Ectodermal cell (in vitro differentiated cells): ENCODE measurements at regions not wholly inside any gene's neighbourhood (a gene's known extent, or its start where the extent isn't known, plus 50 kb on each side); places are given as distances from the start of the nearest gene placed in this dataset.
"Not testable (repeated sequence)": the region's sequence is repeated elsewhere in the genome, so short reads cannot be mapped to it uniquely, and the experiment has no call there.

Experiments used
- H3K27ac ChIP-seq: 2 replicates; pipeline ENCODE4 v1.7.0; 2013; ENCODE audit warnings: mild to moderate bottlenecking, low read depth, low read length; ENCODE audit not compliant: insufficient read depth, poor library complexity, severe bottlenecking
- H3K27me3 ChIP-seq: 2 replicates; pipeline ENCODE4 v1.7.0; 2013; ENCODE audit warnings: mild to moderate bottlenecking, low read length; ENCODE audit not compliant: insufficient read depth, control insufficient read depth, poor library complexity, severe bottlenecking
- H3K36me3 ChIP-seq: one replicate; pipeline ENCODE4 v1.7.0; 2013; ENCODE audit warnings: low read length; ENCODE audit not compliant: control insufficient read depth, insufficient read depth
- H3K4me1 ChIP-seq: one replicate; pipeline ENCODE4 v1.7.0; 2013; ENCODE audit warnings: low read length; ENCODE audit not compliant: control insufficient read depth, insufficient read depth
- H3K4me3 ChIP-seq: 2 replicates; pipeline ENCODE4 v1.7.0; 2013; ENCODE audit warnings: low read depth, low read length, control low read depth; ENCODE audit not compliant: insufficient read depth
- H3K9me3 ChIP-seq: 2 replicates; pipeline ENCODE4 v1.7.0; 2013; ENCODE audit warnings: mild to moderate bottlenecking, low read length, moderate library complexity; ENCODE audit not compliant: control insufficient read depth
- WGBS, 2 experiments: methylation state at CpG; one replicate each; pipeline ENCODE4 v1.1.7; 2013; ENCODE audit warnings: missing lambda C conversion rate in 2 of 2; 5-methylcytosine and 5-hydroxymethylcytosine counted together

DNA sequence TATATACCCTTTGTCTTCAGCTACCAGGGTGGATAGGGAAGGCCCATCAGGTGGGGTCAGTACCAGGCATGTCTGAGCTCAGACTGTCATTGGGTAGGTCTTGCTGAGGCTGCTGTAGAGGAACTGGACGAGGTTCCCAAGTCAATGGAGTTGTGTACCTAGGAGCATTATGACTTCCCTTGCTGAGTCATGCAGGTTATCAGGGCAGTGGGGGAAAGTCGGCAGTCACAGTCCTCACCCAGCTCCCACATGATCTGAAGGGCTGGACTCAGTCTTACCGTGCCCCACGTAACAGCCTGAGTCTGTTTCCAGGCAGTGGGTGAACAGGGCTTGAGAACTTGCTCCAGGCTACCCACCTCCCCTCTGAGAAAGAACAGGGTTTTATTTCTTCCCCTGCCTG lies 260.8 kb upstream of the COBL start:
- Histone ChIP-seq H3K4me1 (no peaks in the 10 kb centered on the region), H3K4me3 (no peak overlapping the region), H3K27me3 (no peaks in the 10 kb centered on the region), H3K36me3 (no peaks in the 10 kb centered on the region), H3K27ac (no peak overlapping the region), H3K9me3 (no peaks in the 10 kb centered on the region)
- 93 to 94% methylated on average over 4 of the region's 4 CpGs for WGBS, 2 experiments

DNA sequence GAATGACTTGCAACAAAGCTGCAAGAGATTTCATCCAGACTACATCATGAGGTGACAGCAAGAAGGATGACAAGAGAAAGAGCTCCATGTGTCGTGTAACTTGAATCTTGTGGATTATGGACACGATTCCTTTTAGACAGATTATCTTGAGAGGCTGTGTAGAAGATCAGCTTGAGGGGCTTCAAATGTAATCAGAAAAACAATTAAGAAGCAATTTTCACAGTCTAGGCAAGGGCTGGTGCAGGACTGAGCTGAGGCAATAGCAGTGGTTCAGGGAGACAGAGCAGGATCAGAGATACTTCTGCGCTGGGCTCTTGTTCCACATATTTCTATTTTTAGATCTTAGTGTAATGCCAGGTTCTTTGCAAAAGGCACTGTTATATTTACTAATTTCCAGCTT lies 253.0 kb upstream of the COBL start:
- WGBS, 2 experiments = 96% methylated on average over 3 of the region's 3 CpGs
- Histone ChIP-seq H3K27ac (no peak overlapping the region), H3K36me3 (no peaks in the 10 kb centered on the region), H3K4me1 (no peaks in the 10 kb centered on the region), H3K27me3 (no peaks in the 10 kb centered on the region), H3K4me3 (no peak overlapping the region), H3K9me3 (no peaks in the 10 kb centered on the region)

DNA sequence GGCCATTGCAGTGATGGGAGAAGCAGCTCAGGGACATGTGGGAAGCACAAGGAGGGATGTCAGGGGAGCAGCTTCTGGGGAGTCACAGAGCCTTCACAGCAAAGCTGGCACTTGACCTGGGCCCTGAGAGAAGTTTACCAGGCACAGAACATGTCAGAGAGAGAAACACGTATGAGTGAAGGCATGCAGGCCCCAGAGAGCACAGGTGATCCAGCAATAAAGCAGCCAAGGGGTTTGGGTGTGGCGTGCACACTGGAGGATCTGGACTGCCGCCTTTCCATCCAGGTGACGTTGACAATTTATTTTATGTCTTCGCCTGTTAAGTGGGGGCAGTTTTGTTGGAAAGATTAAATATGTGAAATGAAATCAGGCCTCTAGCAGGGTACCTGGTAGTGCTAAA lies 252.6 kb upstream of the COBL start:
- Histone ChIP-seq H3K4me3 (no peak overlapping the region), H3K9me3 (no peaks in the 10 kb centered on the region), H3K27me3 (no peaks in the 10 kb centered on the region), H3K4me1 (no peaks in the 10 kb centered on the region), H3K27ac (no peak overlapping the region), H3K36me3 (no peaks in the 10 kb centered on the region)
- WGBS, 2 experiments = 92 to 94% methylated on average over 5 of the region's 5 CpGs

DNA sequence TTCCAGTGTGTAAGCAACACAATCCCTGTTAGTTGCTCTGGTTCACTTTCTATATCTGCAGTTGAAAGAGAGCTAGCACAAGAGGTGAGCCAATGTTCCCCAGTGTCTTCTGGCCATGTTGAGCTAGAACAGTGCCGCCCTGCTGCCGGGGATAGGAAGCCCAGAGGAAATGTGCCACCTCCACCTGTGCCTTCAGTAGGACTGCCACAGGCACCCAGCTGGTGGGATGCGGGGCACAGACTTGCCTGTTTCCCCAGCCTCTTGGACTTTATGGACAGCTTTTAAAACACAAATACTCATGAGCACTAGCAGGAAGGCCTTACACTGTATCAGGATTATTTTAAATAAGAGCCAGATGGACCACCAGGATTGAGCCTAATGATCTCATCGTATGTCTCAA lies 234.5 kb upstream of the COBL start:
- Histone ChIP-seq H3K36me3 (no peaks in the 10 kb centered on the region), H3K4me3 (no peak overlapping the region), H3K27me3 (no peaks in the 10 kb centered on the region), H3K9me3 (no peaks in the 10 kb centered on the region), H3K27ac (no peak overlapping the region), H3K4me1 (no peaks in the 10 kb centered on the region)
- 94 to 95% methylated on average over 4 of the region's 4 CpGs for WGBS, 2 experiments

DNA sequence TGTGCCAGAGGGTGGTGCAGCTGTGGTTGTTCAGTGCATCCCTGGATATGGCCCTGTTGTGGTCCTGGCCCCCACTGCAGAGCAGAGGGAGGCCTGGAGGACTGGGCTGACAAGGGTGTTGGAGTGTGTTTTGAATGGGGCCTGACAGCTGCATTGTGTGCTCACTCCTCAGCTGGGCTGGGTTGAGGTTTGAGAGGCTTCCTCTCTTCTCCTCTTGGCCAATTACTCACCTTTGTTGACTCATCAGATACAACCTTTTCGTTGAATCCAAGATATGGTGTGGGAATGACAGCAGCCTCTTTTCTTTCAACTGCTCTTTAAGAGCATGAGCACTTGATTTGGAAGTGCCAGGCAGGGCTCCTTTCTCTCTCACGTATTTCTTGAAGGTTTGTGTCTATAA lies 228.5 kb upstream of the COBL start:
- H3K4me1 ChIP-seq = no peaks in the 10 kb centered on the region
- no peaks in the 10 kb centered on the region for H3K27me3 ChIP-seq
- no peak overlapping the region for H3K27ac ChIP-seq
- H3K9me3 ChIP-seq = no peaks in the 10 kb centered on the region
- no peak overlapping the region for H3K4me3 ChIP-seq
- WGBS, 2 experiments = 81 to 94% methylated on average over 2 of the region's 2 CpGs
- H3K36me3 ChIP-seq = no peaks in the 10 kb centered on the region

DNA sequence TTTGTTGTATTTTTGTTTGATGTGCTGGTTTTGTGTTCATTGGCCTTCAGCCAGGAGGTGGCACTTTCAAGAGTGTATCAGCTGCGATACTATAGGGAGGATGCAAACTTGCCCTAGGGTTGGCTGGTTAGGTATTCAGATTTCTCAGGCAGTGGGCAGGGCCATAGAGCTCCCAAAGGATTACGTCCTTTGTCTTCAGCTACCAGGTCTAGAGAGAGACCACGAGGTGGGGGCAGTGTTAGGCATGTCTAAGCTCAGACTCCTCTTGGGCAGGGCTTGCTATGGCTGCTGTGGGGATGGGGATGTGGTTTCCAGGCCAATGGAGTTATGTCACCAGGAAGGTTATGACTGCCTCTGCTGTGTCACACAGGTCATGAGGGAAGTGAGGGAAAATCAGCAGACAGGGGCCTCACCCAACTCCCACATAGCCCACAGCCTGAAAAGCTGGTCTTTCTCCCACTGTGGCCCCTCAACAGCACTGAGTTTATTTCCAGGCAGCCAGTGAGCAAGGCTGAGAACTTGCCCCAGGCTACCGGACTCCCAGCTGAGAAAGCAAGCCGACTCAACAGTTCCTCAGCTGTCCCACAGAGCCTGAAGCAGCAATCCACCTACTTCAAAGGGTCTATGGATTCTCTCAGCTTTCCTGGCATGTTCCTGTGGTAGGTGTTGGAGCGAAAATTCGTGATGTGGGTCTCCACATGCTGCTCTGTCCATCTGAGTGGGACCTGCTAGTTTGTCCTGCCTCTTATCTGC lies 227.4 kb upstream of the COBL start:
- Histone ChIP-seq H3K27me3 (no peaks in the 10 kb centered on the region), H3K9me3 (no peaks in the 10 kb centered on the region), H3K36me3 (no peaks in the 10 kb centered on the region), H3K4me1 (no peaks in the 10 kb centered on the region), H3K4me3 (no peak overlapping the region), H3K27ac (no peak overlapping the region)
- 79 to 81% methylated on average over 7 of the region's 7 CpGs for WGBS, 2 experiments

DNA sequence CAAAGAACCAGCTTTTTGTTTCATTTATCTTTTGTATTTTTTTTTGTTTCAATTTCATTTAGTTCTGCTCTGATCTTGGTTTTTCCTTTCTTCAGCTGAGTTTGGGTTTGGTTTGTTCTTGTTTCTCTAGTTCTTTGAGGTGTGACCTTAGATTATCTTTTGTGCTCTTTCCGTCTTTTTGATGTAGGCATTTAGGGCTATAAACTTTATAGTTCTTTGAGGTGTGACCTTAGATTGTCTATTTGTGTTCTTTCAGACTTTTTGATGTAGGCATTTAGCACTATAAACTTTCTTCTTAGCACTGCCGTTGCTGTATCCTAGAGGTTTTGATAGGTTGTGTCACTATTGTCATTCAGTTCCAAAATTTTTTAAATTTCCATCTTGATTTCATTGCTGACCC lies 224.3 kb upstream of the COBL start:
- H3K27me3 ChIP-seq, H3K4me1 ChIP-seq, H3K36me3 ChIP-seq, H3K27ac ChIP-seq, H3K9me3 ChIP-seq, H3K4me3 ChIP-seq: not testable (repeated sequence)
- 93 to 100% methylated on average over 1 to 2 of the region's 2 CpGs for WGBS, 2 experiments

DNA sequence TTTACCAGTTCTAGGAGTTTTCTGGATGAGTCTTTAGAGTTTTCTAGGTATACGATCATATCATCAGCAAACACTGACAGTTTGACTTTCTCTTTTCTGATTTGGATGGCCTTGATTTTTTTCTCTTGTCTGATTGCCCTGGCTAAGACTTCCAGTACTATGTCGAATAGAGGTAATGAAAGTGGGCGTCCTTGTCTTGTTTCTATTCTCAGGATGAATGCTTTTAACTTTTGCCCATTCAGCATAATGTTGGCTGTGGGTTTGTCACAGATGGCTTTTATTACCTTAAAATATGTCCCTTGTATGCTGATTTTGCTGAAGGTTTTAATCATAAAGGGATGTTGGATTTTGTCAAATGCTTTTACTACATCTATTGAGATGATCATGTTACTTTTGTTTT lies 223.2 kb upstream of the COBL start:
- Histone ChIP-seq H3K27ac (no peak overlapping the region), H3K9me3 (no peaks in the 10 kb centered on the region), H3K27me3 (no peaks in the 10 kb centered on the region), H3K4me1 (no peaks in the 10 kb centered on the region), H3K36me3 (no peaks in the 10 kb centered on the region), H3K4me3 (no peak overlapping the region)
- WGBS, 2 experiments = 90 to 94% methylated on average over 3 of the region's 3 CpGs

DNA sequence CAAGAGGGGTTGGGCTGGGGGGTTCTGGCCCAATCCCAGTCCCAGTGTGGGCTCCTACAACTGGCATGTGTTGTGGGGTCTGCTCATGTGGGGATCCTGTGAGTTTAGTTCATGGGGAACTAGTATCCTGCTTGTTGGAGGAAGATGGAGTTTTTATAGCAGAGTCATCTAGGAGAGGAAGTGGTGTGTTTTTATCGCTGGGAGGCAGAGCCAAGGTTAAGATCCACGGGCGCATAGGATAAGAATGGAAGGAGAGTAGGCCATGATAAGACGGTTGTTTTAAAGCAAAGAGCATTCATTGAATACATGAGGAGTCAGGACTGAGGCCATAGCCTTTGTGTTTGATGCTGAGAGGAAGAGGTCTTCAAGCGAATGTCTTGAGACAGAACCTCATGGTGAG lies 211.6 kb upstream of the COBL start:
- no CpG with 5 or more reads among the region's 5 CpGs for WGBS, 2 experiments
- H3K4me1 ChIP-seq = no peaks in the 10 kb centered on the region
- no peaks in the 10 kb centered on the region for H3K27me3 ChIP-seq
- H3K27ac ChIP-seq = no peak overlapping the region
- no peak overlapping the region for H3K4me3 ChIP-seq
- no peaks in the 10 kb centered on the region for H3K36me3 ChIP-seq
- no peaks in the 10 kb centered on the region for H3K9me3 ChIP-seq

DNA sequence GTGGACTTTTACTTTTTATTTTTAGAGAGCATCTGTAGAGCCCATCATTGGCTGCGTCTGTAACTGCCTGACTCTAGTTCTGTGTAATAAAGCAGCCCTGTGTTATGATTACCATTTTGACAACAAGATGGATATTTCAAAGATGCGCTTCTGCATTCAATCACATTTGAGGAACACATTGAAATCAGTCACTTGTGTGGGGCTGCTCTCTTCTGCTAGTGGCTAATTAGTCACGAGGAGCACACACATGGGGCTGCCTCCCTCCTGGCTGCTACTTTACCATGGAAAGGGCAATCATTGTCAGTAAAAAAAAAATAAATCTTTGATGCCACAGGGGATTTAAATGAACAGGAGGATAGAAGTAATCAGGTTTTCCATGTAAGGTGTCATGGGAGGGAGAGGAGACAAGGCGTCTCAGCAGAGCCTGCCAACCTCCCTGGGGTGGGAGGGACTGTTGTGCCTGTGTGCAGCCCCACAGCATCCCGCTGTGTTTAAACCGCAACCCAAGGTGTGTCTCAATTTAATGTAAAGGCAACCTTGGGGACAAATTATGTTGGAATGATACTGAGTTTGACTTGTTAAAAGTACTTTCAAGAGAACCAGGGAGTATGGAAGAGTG lies 205.2 kb upstream of the COBL start:
- Histone ChIP-seq H3K9me3 (no peaks in the 10 kb centered on the region), H3K4me1 (peaks cover 6% of the 10 kb centered on the region), H3K36me3 (no peaks in the 10 kb centered on the region), H3K27ac (no peak overlapping the region), H3K27me3 (no peaks in the 10 kb centered on the region), H3K4me3 (no peak overlapping the region)
- WGBS, 2 experiments = 78 to 84% methylated on average over 6 of the region's 6 CpGs
